Inflammatory macrophage treated with lipopolysaccharide for 1 hour (primary cell): ENCODE measurements at regions not wholly inside any gene's neighbourhood (a gene's known extent, or its start where the extent isn't known, plus 50 kb on each side); places are given as distances from the start of the nearest gene placed in this dataset.

Experiments used
- DNase-seq, 2 donors: peaks; one replicate each; pipeline ENCODE4 v3.0.0-alpha.2; 2020 to 2022

- peak in 1 of 2 donors; percentile 8 for DNase-seq
These were observed 444.8 kb downstream of the AEBP2 start for GRCh38 chr12:19884021-19884492.

- no peak for DNase-seq
These were observed 446.0 kb downstream of the AEBP2 start for GRCh38 chr12:19885093-19885812.

GRCh38 chr12:19886065-19886464, 446.8 kb downstream of the AEBP2 start:
- DNase-seq = no peak

GRCh38 chr12:19886639-19887064, 447.4 kb downstream of the AEBP2 start:
- no peak for DNase-seq

GRCh38 chr12:19890024-19890423, 450.7 kb downstream of the AEBP2 start:
- DNase-seq = no peak

- DNase-seq = no peak
These were observed 452.8 kb downstream of the AEBP2 start for GRCh38 chr12:19891936-19892591.

GRCh38 chr12:19893514-19893913, 454.2 kb downstream of the AEBP2 start:
- peak; percentile 39 to 49 for DNase-seq

GRCh38 chr12:19894050-19894449, 454.8 kb downstream of the AEBP2 start:
- DNase-seq = peak; percentile 77 to 79

GRCh38 chr12:19894803-19895202, 455.5 kb downstream of the AEBP2 start:
- DNase-seq = peak; percentile 45 to 53

GRCh38 chr12:19895246-19896020, 456.1 kb downstream of the AEBP2 start:
- DNase-seq = no peak

- no peak for DNase-seq
These were observed 456.7 kb downstream of the AEBP2 start for GRCh38 chr12:19896041-19896440.

GRCh38 chr12:19896534-19896933, 457.2 kb downstream of the AEBP2 start:
- no peak for DNase-seq

- no peak for DNase-seq
These were observed 458.7 kb downstream of the AEBP2 start for GRCh38 chr12:19897900-19898408.

GRCh38 chr12:19901841-19902240, 462.5 kb downstream of the AEBP2 start:
- peak; percentile 16 to 58 for DNase-seq

- DNase-seq = no peak
These were observed 463.5 kb upstream of the PDE3A start for GRCh38 chr12:19904819-19905218.

GRCh38 chr12:19908830-19909229, 459.5 kb upstream of the PDE3A start:
- DNase-seq = peak; percentile 90 to 96

- DNase-seq = peak in 1 of 2 donors; percentile 36
These were observed 458.9 kb upstream of the PDE3A start for GRCh38 chr12:19909418-19909817.

- no peak for DNase-seq
These were observed 457.7 kb upstream of the PDE3A start for GRCh38 chr12:19910681-19911080.

- no peak for DNase-seq
These were observed 455.3 kb upstream of the PDE3A start for GRCh38 chr12:19912991-19913390.

- DNase-seq = peak; percentile 31 to 73
These were observed 452.7 kb upstream of the PDE3A start for GRCh38 chr12:19915392-19916195.

GRCh38 chr12:19916196-19916753, 452.1 kb upstream of the PDE3A start:
- DNase-seq = no peak

GRCh38 chr12:19916974-19917373, 451.4 kb upstream of the PDE3A start:
- no peak for DNase-seq
